Activated CD4-positive, alpha-beta T cell treated with anti-CD3 and anti-CD28 coated beads, Interleukin-2, amount 50 U/mL, for 1 hour (primary cell): ENCODE measurements at regions not wholly inside any gene's neighbourhood (a gene's known extent, or its start where the extent isn't known, plus 50 kb on each side); places are given as distances from the start of the nearest gene placed in this dataset.

Experiments
- DNase-seq: peaks from one replicate; pipeline ENCODE4 v3.0.0-alpha.2; 2020

DNA sequence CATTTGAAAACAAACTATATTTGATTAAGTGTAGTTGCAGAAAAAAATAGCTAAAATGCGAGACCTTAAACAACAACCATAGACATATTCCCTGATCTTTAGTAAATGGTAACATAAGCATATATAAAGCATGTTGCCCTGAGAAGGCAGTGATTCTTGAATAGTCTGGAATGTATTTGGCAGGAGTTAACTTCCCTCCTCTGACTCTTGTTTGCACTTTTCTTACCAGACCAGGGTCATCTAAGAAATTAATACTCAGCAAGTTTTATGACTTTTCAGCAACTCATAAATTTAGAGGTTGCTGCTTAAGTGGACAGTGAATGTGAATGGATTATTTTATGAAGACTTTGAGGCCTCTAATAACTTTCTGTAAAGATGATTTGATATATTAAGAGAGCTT is 55.3 kb upstream of the NUDT12 start:
- no peak for DNase-seq

GRCh38 chr5:103617090-103617489 is 54.5 kb upstream of the NUDT12 start:
- no peak for DNase-seq

DNA sequence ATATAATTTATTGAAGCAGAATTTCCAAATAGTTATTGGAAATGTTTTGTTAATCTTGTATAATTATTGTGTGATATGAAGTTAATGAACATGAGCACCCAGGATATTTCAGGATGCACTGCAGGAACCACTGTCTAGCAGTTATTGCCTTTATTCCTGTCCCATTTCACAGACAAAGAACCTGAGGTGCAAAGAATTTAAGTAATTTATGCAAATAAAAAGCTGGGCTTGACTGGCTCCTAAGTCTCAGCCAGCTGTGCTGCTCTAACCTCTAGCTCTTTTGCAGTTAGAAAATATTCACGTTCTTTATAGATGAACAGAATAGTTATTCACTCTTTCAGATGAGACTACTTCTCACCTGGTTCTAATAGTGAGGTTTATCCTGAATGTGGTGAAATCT is 50.0 kb upstream of the NUDT12 start:
- DNase-seq: no peak
